Activated CD8-positive, alpha-beta memory T cell treated with anti-CD3 and anti-CD28 coated beads, Interleukin-2, amount 50 U/mL, for 4 hours (primary cell): ENCODE measurements at regions not wholly inside any gene's neighbourhood (a gene's known extent, or its start where the extent isn't known, plus 50 kb on each side); places are given as distances from the start of the nearest gene placed in this dataset.
"Not testable (repeated sequence)": the region's sequence is repeated elsewhere in the genome, so short reads cannot be mapped to it uniquely, and the experiment has no call there.

ENCODE experiments used
- DNase-seq: peaks from one replicate; pipeline ENCODE4 v3.0.0-alpha.2; 2020

GRCh38 chr2:111432423-111432822 lies 311.7 kb downstream of the BCL2L11 start:
- not testable (repeated sequence) for DNase-seq

- not testable (repeated sequence) for DNase-seq
These were observed 312.3 kb downstream of the BCL2L11 start for GRCh38 chr2:111432916-111433499.

DNA sequence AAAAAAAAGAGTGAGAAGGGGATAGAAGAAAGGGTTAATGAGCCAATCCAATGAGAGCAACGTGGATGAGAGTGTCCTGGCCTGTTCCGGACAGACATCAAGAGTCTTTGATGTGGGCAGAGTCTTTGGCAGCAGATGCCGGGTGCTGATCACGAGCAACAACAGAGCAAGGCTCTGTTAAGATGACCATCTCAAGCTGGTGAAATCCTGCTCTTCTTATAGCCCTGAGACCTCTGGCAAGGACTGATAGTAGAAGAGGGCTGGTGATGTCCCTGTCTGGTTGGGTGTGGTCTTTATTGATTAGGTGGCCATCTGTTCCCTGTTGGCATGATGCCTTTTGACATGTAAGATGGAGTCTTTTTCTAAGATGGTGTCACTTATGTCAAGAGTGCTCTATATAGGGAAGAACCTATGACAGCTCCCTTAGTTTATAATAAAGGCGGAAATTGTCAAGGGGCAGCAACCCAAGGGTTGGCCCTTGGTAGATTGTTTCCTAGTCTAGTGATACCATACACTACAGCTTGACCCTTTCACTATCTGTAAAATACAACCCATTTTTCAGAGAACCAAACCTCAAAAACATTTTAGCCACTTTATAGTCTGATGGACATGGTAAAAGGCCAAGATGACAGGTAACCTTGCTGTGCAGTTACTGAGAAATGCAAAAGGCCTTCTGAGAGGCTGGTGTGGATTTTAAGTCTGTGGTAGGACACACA lies 313.3 kb downstream of the BCL2L11 start:
- DNase-seq = not testable (repeated sequence)

DNA sequence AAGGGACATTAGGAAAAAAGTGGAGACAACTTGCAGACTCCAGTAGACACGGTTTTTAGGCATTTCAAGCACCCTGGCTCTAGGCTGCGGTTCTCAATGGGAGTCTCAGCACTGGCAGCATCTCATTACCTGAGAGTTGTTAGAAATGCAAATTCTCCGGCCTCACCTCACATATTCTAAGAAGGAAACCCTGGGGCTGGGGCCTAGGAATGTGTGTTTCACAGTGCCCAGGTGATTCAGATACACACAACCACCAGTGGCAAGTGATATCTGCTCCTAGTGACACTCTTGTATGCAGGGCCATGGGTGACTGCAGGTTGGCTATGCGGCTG lies 313.9 kb downstream of the BCL2L11 start:
- not testable (repeated sequence) for DNase-seq

DNA sequence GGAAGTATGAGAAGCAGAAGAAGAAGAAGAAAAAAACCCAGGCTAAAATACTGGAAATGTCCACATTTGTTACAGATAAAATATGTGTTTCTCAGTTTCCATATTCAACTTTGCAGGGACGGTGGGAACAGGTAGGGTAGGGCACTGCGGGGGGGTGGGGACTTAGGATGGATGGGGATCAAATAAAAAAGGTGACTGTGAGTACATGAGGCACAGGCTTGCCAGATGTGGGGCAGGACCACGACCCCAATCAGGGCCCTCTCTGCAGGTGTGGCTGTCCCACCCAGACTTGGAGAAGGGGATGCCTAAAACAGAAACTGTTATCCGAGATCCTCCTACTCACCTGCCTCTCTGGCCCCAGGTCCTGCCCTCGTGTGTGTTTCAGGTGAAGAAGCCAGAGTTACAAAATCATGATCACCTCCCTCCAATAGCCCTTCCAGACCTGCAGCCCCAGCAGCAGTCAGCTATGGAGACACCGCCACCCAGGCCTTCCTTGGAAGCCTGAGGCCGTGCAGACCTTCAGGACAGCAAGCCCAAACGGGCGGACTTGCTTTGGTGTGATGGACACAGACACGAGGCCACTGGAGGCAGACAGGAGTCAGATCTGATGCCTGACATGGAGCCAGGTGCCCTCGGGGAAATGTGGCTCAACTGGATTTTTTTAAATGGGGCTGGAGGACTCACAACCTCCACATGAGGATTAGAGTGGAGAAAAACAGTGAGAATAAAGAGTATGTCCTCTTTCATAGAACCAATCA lies 315.0 kb downstream of the BCL2L11 start:
- not testable (repeated sequence) for DNase-seq

GRCh38 chr2:111436411-111436810 lies 315.7 kb downstream of the BCL2L11 start:
- DNase-seq = not testable (repeated sequence)

DNA sequence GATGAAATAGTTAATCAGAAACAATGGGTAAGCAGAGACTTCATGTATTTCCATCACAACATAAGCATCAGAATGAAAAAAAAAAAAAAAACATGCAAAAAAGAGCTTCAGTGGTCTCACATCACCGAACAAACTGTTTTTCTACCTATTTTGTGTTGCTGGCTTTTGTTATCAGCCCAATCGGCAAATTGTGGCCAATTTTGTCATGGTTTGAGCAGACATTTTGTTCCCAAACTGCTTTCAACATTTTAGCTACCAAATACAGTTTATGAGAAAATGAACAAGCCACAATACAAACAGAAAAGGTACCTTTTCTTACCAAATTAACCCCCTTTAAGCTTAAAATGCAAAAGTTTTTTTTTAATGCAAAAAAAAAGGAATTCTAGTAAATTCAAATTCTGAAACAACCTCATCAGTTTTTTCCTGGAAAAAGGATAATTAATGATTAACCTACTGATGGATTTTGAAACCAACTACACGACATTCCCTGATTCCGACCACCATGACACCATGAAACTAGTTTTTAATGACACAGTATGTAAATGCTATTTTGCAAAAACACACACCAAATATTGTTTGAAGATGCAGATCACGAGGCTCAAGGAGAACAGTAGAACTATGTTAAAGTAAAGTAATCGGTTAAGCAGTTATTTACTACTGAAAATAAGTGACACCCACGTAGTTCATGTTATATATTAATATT lies 316.7 kb downstream of the BCL2L11 start:
- DNase-seq = not testable (repeated sequence)

- DNase-seq = not testable (repeated sequence)
These were observed 317.4 kb downstream of the BCL2L11 start for GRCh38 chr2:111438161-111438560.

GRCh38 chr2:111439237-111439636 lies 318.5 kb downstream of the BCL2L11 start:
- not testable (repeated sequence) for DNase-seq

DNA sequence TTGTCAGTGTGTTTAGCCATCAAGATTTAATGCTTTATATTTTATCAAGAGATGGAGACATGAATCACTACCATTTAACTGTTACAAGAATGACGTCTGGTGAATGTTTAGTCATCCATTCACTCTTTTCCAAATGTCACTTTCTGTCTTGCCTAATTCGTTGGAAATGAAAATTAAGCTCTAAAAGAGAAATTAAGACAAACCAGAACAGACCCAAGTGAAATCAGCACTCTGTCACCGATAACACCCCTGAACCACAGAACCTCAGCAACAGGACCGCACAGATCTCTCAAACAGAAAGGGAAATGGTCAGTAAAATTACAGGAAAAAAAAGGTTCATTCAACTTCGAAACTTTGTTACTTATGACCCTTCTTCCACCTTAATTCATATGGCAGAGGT lies 320.9 kb downstream of the BCL2L11 start:
- not testable (repeated sequence) for DNase-seq

DNA sequence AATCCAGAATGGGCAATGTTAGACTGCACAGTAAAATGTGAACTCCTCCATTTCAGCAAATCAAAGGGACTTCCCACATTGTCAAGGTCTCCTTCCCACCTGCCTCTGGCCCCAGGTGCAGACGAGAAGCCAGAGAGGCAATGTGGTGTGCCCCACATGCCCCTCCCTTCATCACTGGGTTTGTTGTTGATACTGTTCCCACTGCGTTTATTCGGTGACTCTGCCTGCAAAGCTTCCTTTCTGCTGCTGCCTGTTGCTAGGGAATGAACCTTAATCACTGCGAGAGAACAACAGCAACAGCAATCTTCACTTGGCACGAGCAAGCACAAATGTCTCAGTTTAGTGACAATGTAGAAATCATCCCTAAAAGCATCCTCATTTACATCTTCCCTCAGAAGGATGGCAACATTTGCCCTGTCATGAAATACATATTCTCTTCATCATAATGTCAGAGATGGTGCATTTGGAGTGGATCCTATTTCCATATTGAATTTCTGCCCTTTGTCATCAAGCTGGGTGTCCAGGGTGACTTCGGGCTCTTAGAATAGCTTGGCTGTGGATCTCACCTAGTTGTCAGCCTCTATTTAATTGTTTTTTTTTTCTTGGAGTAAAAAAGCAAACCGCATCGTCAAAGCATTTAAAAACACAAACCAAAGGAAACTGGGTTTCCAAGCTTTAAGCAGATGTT lies 322.2 kb downstream of the BCL2L11 start:
- DNase-seq = not testable (repeated sequence)

DNA sequence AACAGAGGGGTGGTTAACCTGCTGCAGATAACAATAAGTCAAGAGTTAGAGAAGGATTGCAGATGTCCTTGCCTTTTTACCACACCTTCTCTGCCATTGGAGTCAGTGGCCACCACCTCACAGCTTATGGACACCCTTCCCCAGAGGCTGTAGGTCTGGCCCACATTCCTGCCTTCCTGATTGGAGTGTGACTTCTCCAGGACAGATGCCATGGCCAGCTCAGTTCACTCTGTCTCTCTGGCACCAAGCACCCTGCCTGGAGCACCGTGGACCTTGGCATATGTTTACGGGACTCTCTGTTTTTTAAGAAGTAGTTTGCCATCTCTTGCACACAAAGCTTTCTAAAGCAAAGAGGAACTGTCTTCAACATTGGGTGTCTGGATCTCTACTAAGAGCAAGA lies 323.8 kb downstream of the BCL2L11 start:
- DNase-seq = not testable (repeated sequence)

DNA sequence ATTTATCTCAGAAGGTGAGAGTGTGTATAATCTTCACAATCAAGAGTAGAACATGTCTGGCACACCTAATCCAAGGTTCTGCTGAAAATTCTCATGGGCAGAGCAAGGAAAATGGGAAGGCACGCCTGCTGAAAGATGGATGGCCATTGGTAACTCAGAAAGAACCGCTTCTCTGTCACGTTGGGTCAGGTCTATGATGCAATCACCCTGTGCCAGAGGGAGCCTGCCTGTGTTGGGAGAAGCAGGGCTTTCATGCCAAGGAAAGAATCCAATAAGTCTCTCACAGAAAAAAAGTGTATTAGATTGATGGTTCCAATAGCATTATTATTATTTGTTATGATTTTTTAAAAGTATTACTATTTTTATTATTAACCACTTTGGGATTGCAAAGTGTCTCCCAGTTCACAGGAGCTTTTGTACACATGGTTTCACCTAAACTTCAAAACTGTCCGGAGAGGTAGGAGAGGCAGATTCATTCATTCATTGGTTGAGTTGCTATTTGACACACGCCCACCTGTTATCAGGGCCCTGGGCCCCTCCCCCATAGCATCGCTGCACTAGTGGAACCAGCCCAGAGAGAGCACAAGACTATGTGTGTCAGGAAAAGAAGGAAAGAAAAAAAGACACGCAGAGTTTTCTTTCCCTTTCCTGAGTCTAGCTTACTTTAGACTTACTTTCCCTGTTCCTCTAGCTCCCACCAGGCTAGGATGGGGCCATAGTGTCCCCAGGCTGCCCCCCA lies 324.6 kb downstream of the BCL2L11 start:
- DNase-seq = not testable (repeated sequence)

DNA sequence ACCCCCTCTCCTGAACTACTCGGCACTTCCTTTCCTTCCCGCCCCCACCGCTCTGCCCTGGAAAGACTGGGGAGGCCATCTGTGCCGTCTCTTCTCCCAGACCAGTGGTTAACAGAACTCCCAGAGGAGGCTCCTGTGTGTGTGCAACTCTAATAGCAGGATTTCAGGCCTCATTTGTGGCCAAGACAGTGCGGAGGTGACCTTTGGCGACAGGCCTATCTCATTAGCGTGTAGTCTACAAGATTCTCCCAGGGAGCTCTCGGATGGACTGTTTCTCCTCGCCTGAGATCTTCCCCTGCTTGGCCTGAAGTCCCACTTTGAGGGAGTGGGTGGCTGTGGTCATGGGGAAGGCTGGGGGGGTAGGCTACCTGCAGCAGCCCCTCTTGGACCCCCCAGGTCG lies 325.2 kb downstream of the BCL2L11 start:
- DNase-seq = not testable (repeated sequence)

- DNase-seq = not testable (repeated sequence)
These were observed 326.8 kb downstream of the BCL2L11 start for GRCh38 chr2:111447482-111447881.

DNA sequence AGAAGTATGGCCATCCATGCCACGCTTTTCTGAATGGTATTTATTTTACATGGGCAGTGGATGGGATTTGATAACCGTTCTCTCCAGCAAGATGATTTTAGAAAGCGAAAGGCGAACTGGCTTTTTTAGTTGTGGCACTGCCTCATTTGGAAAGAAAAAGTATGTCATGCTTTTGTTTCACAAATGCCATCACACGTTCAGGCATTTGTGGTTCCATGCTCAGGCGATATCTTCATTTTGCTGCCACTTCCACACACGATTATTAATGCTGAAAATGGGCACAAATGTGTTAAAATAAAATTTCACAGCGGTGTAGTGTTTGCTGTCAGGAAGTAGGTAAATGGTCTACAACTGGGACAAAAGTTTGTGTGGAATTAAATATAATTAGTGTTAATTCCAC lies 328.1 kb downstream of the BCL2L11 start:
- not testable (repeated sequence) for DNase-seq

DNA sequence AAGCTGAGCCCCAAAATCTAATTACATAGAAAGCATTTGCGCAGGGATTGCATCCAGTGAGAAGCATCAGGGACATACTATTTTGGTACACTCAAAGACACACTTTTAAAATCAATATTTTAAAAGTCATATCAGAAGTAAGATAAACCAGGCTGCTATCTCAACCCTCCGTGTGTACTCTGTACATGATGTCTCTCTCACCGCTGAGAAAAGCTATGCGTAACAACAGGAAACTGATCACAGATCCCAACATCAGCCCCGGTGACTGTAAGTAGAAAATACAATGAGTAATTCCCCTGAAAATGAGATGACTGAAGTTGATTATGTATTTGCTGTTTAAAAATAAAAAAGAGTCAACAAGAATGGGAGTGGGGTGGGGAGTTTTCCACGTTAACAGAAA lies 329.8 kb downstream of the BCL2L11 start:
- DNase-seq = not testable (repeated sequence)

DNA sequence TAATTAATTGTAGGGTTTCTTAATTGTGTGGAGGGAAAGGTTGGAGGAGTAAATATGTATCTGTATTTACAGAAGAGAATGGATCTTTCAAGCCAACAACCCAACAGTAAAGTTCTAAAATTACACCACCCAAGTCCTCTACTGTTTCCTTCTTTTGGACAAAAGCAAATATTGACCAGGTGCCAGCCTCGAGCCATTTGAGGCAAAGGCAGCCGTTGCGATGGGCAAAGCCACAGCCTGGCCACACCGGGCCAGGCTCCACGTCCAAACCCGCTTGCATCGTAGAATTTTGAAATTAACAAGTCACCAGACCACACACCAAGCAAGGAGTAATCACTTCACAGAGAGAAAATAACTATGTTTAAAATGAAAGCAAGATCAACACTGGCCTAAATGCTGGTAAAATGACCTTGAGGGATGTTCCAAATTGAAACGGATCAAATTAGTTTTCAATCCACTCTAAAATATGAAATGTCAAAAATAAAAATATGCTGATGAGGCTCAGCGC lies 331.0 kb downstream of the BCL2L11 start:
- not testable (repeated sequence) for DNase-seq

DNA sequence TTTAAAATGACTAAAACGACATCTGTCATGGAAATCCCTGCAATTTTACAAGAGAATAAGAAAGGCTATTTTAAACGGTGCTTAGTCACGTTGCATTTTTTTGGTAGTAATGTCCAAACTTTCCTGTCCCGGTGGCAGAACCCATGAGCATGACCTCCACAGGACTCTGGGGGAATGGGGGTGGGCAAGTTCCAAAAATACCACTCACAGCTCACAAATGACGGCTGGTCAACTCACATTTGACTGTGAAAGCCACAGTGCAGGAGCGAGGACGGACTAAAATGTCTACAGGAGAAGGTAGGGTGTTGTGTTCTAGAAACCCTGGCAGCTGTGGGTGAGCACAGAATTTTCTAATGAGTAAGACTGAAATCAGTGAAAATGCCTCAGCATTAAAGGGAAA lies 331.5 kb downstream of the BCL2L11 start:
- DNase-seq = not testable (repeated sequence)

DNA sequence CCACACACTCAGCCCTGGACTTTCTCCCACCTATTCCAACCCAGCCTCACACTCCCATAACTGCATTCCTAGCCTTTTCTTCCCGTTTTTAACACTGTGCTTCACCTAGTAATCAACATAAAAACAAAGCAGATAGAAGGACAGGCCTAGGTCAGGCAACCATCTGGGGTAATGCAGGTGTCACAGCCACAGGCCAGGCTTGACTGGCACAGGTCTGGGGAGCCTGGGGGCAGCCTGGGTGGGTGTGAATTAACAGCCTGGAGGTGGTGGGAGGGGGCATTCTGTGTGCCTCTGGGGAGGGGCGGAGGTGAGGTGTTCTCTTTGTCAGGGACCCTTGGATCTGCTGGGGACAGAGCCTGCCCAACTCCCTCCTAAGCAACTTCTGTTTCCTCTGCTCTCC lies 332.6 kb downstream of the BCL2L11 start:
- DNase-seq = not testable (repeated sequence)

DNA sequence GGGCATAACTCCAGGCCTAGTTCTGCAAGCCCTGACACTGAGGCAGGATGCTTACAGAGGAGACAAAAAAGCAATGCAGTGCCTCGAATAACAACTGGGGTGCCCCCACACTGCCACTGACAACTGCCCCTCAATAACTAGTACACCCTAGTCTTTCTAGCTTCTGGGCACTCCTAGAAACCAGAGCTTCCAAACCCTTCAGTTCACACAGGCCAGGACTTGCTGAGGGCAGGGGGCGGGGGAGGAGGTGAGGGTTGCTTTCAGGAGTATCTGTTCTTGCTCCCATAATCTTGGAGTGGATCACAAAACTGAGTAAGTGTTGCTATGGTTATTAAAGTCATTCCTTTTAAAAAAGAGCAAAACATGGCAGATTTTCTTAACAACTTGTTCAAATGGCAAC lies 333.1 kb downstream of the BCL2L11 start:
- not testable (repeated sequence) for DNase-seq

- DNase-seq = not testable (repeated sequence)
These were observed 333.7 kb downstream of the BCL2L11 start for GRCh38 chr2:111454404-111454803.
